Liver (tissue), 3 donors: ENCODE measurements at regions not wholly inside any gene's neighbourhood (a gene's known extent, or its start where the extent isn't known, plus 50 kb on each side); places are given as distances from the start of the nearest gene placed in this dataset.

ENCODE experiments used
- EGR1 ChIP-seq, 2 donors: IDR thresholded peaks; 2 replicates each; pipeline ENCODE4 v1.6.1; 2016 to 2018; ENCODE audit warnings: antibody characterized with exemption in 2 of 2, low read depth in 2 of 2
- JUND ChIP-seq, 2 donors: IDR thresholded peaks; 2 replicates each; pipeline ENCODE4 v1.6.1; 2016; ENCODE audit warnings: antibody characterized with exemption in 2 of 2
- RXRA ChIP-seq, 2 donors: IDR thresholded peaks; 2 replicates each; pipeline ENCODE4 v1.6.1; 2017 to 2018; ENCODE audit warnings: antibody characterized with exemption in 2 of 2, mild to moderate bottlenecking in 1 of 2
- SP1 ChIP-seq: IDR thresholded peaks from 2 replicates; pipeline ENCODE4 v1.6.1; 2018; ENCODE audit warnings: antibody characterized with exemption, mild to moderate bottlenecking
- TF ChIP-seq, protein P1 (sequence below): IDR thresholded peaks from 2 replicates; pipeline ENCODE4 v1.6.1; 2016; ENCODE audit warnings: antibody characterized with exemption
- TF ChIP-seq, protein P2 (sequence below): fragments of 150-350 bp; IDR thresholded peaks from 2 replicates; pipeline ENCODE4 v1.5.1; 2017; ENCODE audit warnings: improper control_type of control experiment, low read depth, low read length; ENCODE audit not compliant: missing input control
- TF ChIP-seq, protein P3 (sequence below): IDR thresholded peaks from 2 replicates; pipeline ENCODE4 v1.6.1; 2016; ENCODE audit warnings: antibody characterized with exemption
- TF ChIP-seq, protein P4 (sequence below): IDR thresholded peaks from 2 replicates; pipeline ENCODE4 v1.6.1; 2016; ENCODE audit warnings: antibody characterized with exemption, mild to moderate bottlenecking
- donor health status: healthy.
- donor health status: healthy.

DNA sequence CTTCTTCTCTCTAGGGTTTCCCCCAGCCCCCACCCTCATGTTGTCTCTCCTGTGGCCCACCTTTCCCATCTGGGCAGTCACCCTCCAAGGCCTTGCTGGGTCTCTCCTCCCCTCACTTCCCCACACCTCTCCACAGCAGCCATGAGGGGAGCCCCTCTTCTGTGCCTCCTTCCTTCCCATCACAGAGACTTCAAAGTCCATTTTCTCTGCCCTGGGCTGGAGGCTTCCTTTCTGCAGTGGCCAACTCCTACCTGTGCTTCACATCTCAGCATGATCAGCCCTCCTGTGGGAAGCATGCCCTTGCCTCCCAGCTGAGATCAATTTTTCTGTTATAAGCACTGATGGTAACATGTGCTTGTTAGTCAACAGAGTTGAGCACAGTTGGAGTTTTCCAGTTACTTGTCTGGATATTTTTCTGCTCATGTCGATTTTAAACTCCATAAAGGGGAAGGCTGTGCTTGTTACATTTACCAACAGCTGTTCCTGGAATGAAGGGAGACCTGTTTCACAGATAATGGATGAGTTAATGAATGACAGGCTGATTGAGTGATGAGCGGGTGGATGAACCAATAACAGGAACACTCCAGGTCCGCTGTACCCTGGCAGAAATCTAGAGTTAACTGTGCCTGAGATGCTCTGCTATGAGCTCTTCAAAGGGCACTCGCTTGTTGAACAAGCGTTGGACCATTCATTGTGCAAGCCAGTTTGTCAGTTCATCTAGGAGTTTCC is 71.4 kb upstream of the PRSS58 start:
- TF ChIP-seq, protein P1, sequence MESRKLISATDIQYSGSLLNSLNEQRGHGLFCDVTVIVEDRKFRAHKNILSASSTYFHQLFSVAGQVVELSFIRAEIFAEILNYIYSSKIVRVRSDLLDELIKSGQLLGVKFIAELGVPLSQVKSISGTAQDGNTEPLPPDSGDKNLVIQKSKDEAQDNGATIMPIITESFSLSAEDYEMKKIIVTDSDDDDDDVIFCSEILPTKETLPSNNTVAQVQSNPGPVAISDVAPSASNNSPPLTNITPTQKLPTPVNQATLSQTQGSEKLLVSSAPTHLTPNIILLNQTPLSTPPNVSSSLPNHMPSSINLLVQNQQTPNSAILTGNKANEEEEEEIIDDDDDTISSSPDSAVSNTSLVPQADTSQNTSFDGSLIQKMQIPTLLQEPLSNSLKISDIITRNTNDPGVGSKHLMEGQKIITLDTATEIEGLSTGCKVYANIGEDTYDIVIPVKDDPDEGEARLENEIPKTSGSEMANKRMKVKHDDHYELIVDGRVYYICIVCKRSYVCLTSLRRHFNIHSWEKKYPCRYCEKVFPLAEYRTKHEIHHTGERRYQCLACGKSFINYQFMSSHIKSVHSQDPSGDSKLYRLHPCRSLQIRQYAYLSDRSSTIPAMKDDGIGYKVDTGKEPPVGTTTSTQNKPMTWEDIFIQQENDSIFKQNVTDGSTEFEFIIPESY = no peak
- no peak for TF ChIP-seq RXRA (IDR thresholded peaks at IDR 0.05)
- TF ChIP-seq, protein P2, sequence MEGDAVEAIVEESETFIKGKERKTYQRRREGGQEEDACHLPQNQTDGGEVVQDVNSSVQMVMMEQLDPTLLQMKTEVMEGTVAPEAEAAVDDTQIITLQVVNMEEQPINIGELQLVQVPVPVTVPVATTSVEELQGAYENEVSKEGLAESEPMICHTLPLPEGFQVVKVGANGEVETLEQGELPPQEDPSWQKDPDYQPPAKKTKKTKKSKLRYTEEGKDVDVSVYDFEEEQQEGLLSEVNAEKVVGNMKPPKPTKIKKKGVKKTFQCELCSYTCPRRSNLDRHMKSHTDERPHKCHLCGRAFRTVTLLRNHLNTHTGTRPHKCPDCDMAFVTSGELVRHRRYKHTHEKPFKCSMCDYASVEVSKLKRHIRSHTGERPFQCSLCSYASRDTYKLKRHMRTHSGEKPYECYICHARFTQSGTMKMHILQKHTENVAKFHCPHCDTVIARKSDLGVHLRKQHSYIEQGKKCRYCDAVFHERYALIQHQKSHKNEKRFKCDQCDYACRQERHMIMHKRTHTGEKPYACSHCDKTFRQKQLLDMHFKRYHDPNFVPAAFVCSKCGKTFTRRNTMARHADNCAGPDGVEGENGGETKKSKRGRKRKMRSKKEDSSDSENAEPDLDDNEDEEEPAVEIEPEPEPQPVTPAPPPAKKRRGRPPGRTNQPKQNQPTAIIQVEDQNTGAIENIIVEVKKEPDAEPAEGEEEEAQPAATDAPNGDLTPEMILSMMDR = no peak
- TF ChIP-seq, protein P3, sequence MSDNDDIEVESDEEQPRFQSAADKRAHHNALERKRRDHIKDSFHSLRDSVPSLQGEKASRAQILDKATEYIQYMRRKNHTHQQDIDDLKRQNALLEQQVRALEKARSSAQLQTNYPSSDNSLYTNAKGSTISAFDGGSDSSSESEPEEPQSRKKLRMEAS = no peak
- no peak for TF ChIP-seq JUND (IDR thresholded peaks at IDR 0.05)
- TF ChIP-seq, protein P4, sequence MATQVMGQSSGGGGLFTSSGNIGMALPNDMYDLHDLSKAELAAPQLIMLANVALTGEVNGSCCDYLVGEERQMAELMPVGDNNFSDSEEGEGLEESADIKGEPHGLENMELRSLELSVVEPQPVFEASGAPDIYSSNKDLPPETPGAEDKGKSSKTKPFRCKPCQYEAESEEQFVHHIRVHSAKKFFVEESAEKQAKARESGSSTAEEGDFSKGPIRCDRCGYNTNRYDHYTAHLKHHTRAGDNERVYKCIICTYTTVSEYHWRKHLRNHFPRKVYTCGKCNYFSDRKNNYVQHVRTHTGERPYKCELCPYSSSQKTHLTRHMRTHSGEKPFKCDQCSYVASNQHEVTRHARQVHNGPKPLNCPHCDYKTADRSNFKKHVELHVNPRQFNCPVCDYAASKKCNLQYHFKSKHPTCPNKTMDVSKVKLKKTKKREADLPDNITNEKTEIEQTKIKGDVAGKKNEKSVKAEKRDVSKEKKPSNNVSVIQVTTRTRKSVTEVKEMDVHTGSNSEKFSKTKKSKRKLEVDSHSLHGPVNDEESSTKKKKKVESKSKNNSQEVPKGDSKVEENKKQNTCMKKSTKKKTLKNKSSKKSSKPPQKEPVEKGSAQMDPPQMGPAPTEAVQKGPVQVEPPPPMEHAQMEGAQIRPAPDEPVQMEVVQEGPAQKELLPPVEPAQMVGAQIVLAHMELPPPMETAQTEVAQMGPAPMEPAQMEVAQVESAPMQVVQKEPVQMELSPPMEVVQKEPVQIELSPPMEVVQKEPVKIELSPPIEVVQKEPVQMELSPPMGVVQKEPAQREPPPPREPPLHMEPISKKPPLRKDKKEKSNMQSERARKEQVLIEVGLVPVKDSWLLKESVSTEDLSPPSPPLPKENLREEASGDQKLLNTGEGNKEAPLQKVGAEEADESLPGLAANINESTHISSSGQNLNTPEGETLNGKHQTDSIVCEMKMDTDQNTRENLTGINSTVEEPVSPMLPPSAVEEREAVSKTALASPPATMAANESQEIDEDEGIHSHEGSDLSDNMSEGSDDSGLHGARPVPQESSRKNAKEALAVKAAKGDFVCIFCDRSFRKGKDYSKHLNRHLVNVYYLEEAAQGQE = no peak
- no peak for TF ChIP-seq SP1
- no peak for TF ChIP-seq EGR1 (IDR thresholded peaks at IDR 0.05; ENCODE audit: low read depth in 2 of 2)
